ENCODE measurements at regions not wholly inside any gene's neighbourhood (a gene's known extent, or its start where the extent isn't known, plus 50 kb on each side); places are given as distances from the start of the nearest gene placed in this dataset.

- DNase-seq (ENCODE audit: low read depth) = no peak
- no peak overlapping the region for H3K4me3 ChIP-seq (ENCODE audit: low read length)
- no peak for TF ChIP-seq CTCF (conservative IDR thresholded peaks at IDR 0.05; ENCODE audit: low read depth, low read length)
These were observed 163.1 kb upstream of the NRIP1 start for GRCh38 chr21:15227919-15228318.

- no peak for DNase-seq (ENCODE audit: low read depth)
- no peak for TF ChIP-seq CTCF (conservative IDR thresholded peaks at IDR 0.05; ENCODE audit: low read depth, low read length)
- H3K4me3 ChIP-seq (ENCODE audit: low read length) = no peak overlapping the region
These were observed 164.6 kb upstream of the NRIP1 start for GRCh38 chr21:15229390-15229789.

DNA sequence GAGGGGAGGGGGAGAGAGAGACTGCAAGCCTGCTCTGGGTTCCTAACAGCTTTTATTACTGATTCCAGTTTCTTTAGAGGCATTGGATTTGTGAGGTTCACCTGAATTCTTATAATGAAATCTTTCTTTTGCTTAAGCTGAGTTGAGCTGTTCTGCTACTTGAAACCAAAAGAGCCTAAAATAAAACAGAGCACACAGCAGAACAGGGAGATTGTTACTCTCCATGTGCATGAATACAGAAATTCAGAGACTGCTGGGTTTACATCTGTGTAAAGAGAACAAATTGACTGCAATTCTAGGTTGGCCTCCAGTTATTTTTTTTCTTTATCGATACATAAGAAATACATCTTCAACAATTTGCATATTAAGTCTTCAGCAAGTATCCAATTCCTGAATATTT is 168.8 kb upstream of the NRIP1 start:
- TF ChIP-seq CTCF (conservative IDR thresholded peaks at IDR 0.05; ENCODE audit: low read depth, low read length) = no peak
- H3K4me3 ChIP-seq (ENCODE audit: low read length) = no peak overlapping the region

GRCh38 chr21:15236111-15236510 is 171.3 kb upstream of the NRIP1 start:
- no peak for TF ChIP-seq CTCF (conservative IDR thresholded peaks at IDR 0.05; ENCODE audit: low read depth, low read length)
- no peak for DNase-seq (ENCODE audit: low read depth)
- H3K4me3 ChIP-seq (ENCODE audit: low read length) = no peak overlapping the region

More for the DNA sequence above, 168.8 kb upstream of the NRIP1 start:
- DNase-seq (ENCODE audit: low read depth) = no peak

DNA sequence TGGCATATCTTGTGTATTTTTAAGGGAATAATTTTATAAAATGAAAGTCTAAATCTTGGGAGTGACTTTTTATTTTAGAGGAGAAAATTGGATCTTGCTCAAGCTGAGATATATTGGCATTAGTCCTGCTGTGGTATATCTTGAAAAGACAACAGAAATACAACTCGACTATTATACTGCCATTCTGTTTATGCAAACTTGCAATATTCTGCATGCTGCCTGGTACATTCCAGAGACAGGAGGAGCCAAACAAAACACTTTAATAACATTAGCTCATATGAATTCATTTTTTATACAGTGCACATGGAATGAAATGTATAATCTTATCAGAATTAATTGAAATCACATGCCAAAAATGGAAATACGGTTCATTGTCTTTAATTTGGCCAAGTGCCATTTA is 176.0 kb upstream of the NRIP1 start:
- no peak overlapping the region for H3K4me3 ChIP-seq (ENCODE audit: low read length)
- TF ChIP-seq CTCF (conservative IDR thresholded peaks at IDR 0.05; ENCODE audit: low read depth, low read length) = no peak
- DNase-seq (ENCODE audit: low read depth) = peak; percentile 29

GRCh38 chr21:15241997-15242736 is 177.4 kb upstream of the NRIP1 start:
- TF ChIP-seq CTCF (conservative IDR thresholded peaks at IDR 0.05; ENCODE audit: low read depth, low read length) = no peak
- no peak for DNase-seq (ENCODE audit: low read depth)
- no peak overlapping the region for H3K4me3 ChIP-seq (ENCODE audit: low read length)

GRCh38 chr21:15242906-15243305 is 178.1 kb upstream of the NRIP1 start:
- TF ChIP-seq CTCF (conservative IDR thresholded peaks at IDR 0.05; ENCODE audit: low read depth, low read length) = no peak
- no peak for DNase-seq (ENCODE audit: low read depth)
- no peak overlapping the region for H3K4me3 ChIP-seq (ENCODE audit: low read length)

All from retinal pigment epithelial cell (primary cell).